ENCODE measurements at regions not wholly inside any gene's neighbourhood (a gene's known extent, or its start where the extent isn't known, plus 50 kb on each side); places are given as distances from the start of the nearest gene placed in this dataset.

DNA sequence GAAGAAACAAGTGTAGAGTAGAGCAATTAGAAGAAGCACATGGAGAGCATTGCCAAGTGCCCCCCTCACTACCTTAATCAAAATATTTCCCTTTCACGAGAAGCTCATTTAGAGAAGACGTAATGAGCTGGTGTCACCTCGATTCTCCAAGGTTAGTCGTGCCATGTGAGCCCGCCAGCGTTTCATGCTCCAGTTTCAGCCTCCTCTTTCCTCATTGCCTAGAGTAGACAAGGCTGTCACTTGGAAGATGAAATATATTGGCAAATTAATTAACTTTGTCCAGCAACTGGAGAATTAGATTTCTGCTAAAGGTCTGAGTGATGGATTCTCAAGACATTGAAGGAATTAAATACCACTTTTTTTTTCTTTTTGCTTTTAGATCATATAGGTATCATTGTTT, 399.6 kb downstream of the TUSC7 start:
- no peak overlapping the region for H3K4me3 ChIP-seq (ENCODE audit: control insufficient read depth, low read depth, low read length)
- no peak for DNase-seq (ENCODE audit: low read depth)
- TF ChIP-seq, protein P1, sequence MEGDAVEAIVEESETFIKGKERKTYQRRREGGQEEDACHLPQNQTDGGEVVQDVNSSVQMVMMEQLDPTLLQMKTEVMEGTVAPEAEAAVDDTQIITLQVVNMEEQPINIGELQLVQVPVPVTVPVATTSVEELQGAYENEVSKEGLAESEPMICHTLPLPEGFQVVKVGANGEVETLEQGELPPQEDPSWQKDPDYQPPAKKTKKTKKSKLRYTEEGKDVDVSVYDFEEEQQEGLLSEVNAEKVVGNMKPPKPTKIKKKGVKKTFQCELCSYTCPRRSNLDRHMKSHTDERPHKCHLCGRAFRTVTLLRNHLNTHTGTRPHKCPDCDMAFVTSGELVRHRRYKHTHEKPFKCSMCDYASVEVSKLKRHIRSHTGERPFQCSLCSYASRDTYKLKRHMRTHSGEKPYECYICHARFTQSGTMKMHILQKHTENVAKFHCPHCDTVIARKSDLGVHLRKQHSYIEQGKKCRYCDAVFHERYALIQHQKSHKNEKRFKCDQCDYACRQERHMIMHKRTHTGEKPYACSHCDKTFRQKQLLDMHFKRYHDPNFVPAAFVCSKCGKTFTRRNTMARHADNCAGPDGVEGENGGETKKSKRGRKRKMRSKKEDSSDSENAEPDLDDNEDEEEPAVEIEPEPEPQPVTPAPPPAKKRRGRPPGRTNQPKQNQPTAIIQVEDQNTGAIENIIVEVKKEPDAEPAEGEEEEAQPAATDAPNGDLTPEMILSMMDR (conservative IDR thresholded peaks at IDR 0.05; ENCODE audit: control insufficient read depth, insufficient read depth, low read depth, low read length), result no peak

DNA sequence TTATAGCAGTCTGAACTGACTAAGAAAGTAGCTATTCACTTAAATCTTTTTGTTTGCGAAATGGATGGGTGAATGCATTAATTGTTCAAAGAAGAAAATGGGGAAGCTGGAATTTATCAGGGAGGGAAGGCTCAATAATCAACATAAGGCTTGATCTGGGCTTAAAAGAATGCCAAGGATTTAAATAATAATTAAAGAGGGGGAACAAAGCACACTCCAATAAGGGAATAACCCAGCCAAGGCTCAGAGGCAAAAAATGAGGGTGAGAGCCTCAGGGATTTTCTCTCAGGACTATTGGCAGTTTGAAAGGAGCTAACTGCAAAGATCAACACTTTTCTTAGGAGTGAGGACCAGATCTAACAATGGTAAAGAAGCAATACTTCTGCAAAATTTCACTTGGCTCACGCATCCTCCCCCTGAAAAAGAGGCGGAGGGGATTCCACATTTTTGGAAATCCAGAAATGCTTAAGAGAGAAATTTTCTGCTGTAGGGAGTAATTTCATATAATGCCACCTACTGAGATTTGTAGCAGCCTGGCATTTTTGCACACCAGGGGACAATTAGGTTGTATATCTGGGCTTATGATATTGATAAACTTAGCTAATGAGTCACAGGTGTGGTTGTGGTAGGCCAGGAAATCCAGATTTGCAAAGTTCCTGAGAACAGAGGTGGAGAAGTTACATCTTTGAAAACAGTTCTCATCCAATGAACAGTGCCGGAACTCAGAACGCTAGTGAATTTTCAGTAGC, 405.1 kb downstream of the TUSC7 start:
- H3K4me3 ChIP-seq (ENCODE audit: control insufficient read depth, low read depth, low read length), result no peak overlapping the region
- DNase-seq (ENCODE audit: low read depth), result no peak
- TF ChIP-seq, protein P1 (conservative IDR thresholded peaks at IDR 0.05; ENCODE audit: control insufficient read depth, insufficient read depth, low read depth, low read length), result no peak

- TF ChIP-seq, protein P1 (conservative IDR thresholded peaks at IDR 0.05; ENCODE audit: control insufficient read depth, insufficient read depth, low read depth, low read length), result no peak
- DNase-seq (ENCODE audit: low read depth), result no peak
- no peak overlapping the region for H3K4me3 ChIP-seq (ENCODE audit: control insufficient read depth, low read depth, low read length)
Observed at GRCh38 chr3:117117188-117117936, 407.8 kb downstream of the TUSC7 start.

GRCh38 chr3:117118604-117119003, 409.0 kb downstream of the TUSC7 start:
- TF ChIP-seq, protein P1 (conservative IDR thresholded peaks at IDR 0.05; ENCODE audit: control insufficient read depth, insufficient read depth, low read depth, low read length), result no peak
- no peak overlapping the region for H3K4me3 ChIP-seq (ENCODE audit: control insufficient read depth, low read depth, low read length)
- no peak for DNase-seq (ENCODE audit: low read depth)

GRCh38 chr3:117120014-117120413, 410.4 kb downstream of the TUSC7 start:
- DNase-seq (ENCODE audit: low read depth), result no peak
- no peak overlapping the region for H3K4me3 ChIP-seq (ENCODE audit: control insufficient read depth, low read depth, low read length)
- TF ChIP-seq, protein P1 (conservative IDR thresholded peaks at IDR 0.05; ENCODE audit: control insufficient read depth, insufficient read depth, low read depth, low read length), result no peak

DNA sequence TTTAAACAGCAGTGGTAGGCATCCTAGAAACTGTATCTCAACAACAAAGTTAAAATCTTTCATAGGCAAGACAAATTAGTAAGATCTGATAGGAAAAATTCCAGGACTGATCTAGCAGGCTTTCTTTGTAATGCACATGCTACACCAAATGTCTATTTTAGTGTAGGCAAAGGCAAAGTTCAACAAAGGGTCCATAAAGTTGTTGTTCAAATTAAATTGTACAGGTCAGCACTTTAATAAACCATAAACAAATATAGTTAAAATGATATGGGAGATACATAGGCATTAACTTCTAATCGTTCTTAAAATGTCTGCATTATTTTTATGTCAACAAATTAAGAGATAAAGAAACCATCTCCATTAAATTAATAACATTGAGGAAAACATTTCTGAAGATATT, 413.0 kb downstream of the TUSC7 start:
- TF ChIP-seq, protein P1 (conservative IDR thresholded peaks at IDR 0.05; ENCODE audit: control insufficient read depth, insufficient read depth, low read depth, low read length), result no peak
- no peak for DNase-seq (ENCODE audit: low read depth)
- no peak overlapping the region for H3K4me3 ChIP-seq (ENCODE audit: control insufficient read depth, low read depth, low read length)

Data from fibroblast of mammary gland (primary cell).